Skin of body (tissue), 1 donor: ENCODE measurements at regions not wholly inside any gene's neighbourhood (a gene's known extent, or its start where the extent isn't known, plus 50 kb on each side); places are given as distances from the start of the nearest gene placed in this dataset.
"Not testable (repeated sequence)": the region's sequence is repeated elsewhere in the genome, so short reads cannot be mapped to it uniquely, and the experiment has no call there.

Experiments
- DNase-seq: peaks from one replicate; lab custom pipeline; 2025; lab: John Stamatoyannopoulos, UW

- DNase-seq, result no peak
Measured at GRCh38 chr4:106601519-106601918, 232.9 kb upstream of the GIMD1 start.

- DNase-seq, result no peak
Measured at GRCh38 chr4:106595906-106596305, 227.3 kb upstream of the GIMD1 start.

- DNase-seq, result no peak
Measured at GRCh38 chr4:106594291-106594952, 225.8 kb upstream of the GIMD1 start.

GRCh38 chr4:106588891-106589290 is 220.3 kb upstream of the GIMD1 start:
- DNase-seq, result peak; percentile 41

- peak; percentile 79 for DNase-seq
Measured at GRCh38 chr4:106587558-106587957, 219.0 kb upstream of the GIMD1 start.

- no peak for DNase-seq
Measured at GRCh38 chr4:106585915-106586349, 217.4 kb upstream of the GIMD1 start.

- no peak for DNase-seq
Measured at GRCh38 chr4:106584337-106584989, 215.9 kb upstream of the GIMD1 start.

- DNase-seq, result peak; percentile 53
Measured at GRCh38 chr4:106583567-106583966, 215.0 kb upstream of the GIMD1 start.

GRCh38 chr4:106583108-106583507 is 214.5 kb upstream of the GIMD1 start:
- no peak for DNase-seq

GRCh38 chr4:106582103-106582502 is 213.5 kb upstream of the GIMD1 start:
- peak; percentile 59 for DNase-seq

GRCh38 chr4:106579236-106579635 is 210.7 kb upstream of the GIMD1 start:
- no peak for DNase-seq

- peak; percentile 99 for DNase-seq
Measured at GRCh38 chr4:106569146-106570031, 200.8 kb upstream of the GIMD1 start.

- DNase-seq, result no peak
Measured at GRCh38 chr4:106565727-106566126, 197.1 kb upstream of the GIMD1 start.

GRCh38 chr4:106563637-106564036 is 195.1 kb upstream of the GIMD1 start:
- DNase-seq, result not testable (repeated sequence)

- no peak for DNase-seq
Measured at GRCh38 chr4:106551724-106552123, 183.1 kb upstream of the GIMD1 start.

GRCh38 chr4:106548446-106549044 is 180.0 kb upstream of the GIMD1 start:
- DNase-seq, result no peak

GRCh38 chr4:106546370-106546769 is 177.8 kb upstream of the GIMD1 start:
- DNase-seq, result no peak

GRCh38 chr4:106542609-106543008 is 174.0 kb upstream of the GIMD1 start:
- DNase-seq, result not testable (repeated sequence)

GRCh38 chr4:106541253-106541652 is 172.7 kb upstream of the GIMD1 start:
- no peak for DNase-seq

GRCh38 chr4:106530821-106531220 is 162.2 kb upstream of the GIMD1 start:
- DNase-seq, result peak; percentile 97

- no peak for DNase-seq
Measured at GRCh38 chr4:106530024-106530361, 161.4 kb upstream of the GIMD1 start.
